Stimulated activated naive CD8-positive, alpha-beta T cell treated with anti-CD3 and anti-CD28 coated beads, Interleukin-15, Interleukin-2, amounts not matched to agents 100 U/mL and 50 U/mL, for 24 hours (primary cell): ENCODE measurements at regions not wholly inside any gene's neighbourhood (a gene's known extent, or its start where the extent isn't known, plus 50 kb on each side); places are given as distances from the start of the nearest gene placed in this dataset.
A peak's percentile ranks its signal among the peaks of the same experiment; 100 is the strongest.

Source experiments
- ATAC-seq: fragments of 150-1000 bp; cut with Tn5 transposase; one replicate; pipeline ENCODE4 v1.10.0; 2021
- DNase-seq: peaks from one replicate; pipeline ENCODE4 v3.0.0; 2021

DNA sequence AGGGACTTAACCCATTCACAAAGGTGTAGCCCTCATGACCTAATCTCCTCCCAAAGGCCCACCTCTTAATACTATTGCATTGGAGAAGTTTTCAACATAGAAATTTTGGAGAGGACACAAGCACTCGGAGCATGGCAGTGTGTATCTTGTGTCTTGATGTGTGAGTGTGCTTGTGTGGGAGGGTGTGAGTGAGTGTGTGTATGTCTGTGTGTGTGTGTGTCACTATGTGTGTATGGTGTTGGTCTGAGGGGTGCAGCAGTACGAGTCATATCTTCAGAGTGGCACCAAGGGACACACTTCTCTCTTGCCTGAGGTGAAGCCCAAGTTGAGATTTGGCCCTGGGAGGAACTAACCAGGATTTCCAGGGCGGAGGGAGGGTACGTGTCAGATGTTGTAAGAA, 73.7 kb downstream of the NAV1 start:
- ATAC-seq (no peak), DNase-seq (no peak)

DNA sequence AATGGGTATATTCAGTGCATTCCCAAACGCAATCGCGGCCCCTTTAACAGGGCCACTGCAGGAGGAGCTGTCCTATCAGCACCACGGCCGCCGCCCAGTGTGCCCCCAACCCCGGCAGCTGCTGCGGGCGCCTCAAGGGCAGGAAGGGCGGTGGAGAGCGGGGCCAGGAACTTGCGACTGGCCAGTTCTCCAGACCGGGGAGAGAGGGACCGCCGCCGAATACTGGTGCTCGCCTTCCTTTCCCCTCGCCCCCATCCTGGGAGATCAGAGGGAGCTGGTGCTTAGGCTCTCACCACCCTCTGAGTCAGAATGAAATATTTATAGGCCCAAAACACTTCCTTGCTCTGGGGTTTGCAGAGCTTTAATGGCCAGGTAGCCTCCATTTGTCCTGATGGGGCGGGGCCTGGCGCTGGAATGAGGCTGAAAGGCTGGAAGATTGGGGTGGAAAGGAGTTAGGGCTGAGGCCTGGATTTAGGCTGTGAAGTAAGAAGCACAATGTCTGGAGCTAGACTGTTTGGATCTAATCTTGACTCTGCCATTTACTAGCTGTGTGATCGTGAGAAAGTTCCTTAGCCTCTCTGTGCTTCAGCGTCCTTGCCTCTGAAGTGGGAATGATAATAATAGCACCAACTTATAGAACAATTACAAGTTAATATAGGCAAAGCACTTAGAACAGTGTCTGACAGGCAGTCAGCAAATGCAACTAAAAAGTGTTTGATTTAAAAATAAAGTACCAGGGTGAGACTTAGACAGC, 75.5 kb downstream of the NAV1 start:
- DNase-seq, result peak; percentile 7
- ATAC-seq, result no peak

DNA sequence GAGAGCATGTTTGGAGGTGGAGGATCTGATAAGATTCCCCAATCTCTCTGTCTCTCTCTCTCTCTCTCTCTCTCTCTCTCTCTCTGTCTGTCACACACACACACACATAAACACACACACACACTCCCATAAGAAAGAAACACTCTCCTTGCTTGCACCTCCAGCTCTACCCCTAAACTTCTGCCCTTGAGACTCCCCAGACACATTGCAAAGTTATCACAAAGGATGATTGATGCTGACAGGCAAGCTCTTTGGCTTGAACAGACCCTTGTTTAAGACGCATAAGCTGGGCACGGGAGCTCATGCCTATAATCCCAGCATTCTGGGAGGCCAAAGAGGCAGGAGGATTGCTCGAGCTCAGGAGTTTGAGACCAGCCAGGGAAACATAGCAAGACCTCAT, 78.2 kb downstream of the NAV1 start:
- ATAC-seq, result no peak
- no peak for DNase-seq

- DNase-seq, result no peak
Observed at GRCh38 chr1:201618389-201618788, 79.5 kb downstream of the NAV1 start.

GRCh38 chr1:201618905-201619304, 80.0 kb downstream of the NAV1 start:
- ATAC-seq (no peak), DNase-seq (no peak)

More at GRCh38 chr1:201618389-201618788, 79.5 kb downstream of the NAV1 start:
- no peak for ATAC-seq

DNA sequence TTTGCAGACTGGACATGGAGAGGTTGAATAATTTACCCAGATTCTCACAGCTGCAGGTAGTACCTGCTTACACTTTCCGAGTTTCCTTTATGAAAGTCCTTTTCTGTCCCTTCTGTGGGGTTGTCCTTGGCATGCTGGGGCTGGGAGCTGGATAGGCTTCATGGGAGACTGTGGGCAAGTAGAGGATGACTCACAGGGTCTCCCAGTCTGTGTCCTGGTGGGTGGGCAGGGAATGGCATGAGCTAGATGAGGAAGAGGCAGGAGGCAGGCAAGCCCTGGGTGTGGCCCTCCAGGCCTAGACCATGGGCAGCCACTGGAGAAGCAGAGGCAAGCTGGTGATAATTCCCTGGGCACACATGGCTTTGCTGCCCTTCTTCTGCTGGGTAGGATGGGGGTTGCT, 80.6 kb downstream of the NAV1 start:
- ATAC-seq, result no peak
- DNase-seq, result no peak

DNA sequence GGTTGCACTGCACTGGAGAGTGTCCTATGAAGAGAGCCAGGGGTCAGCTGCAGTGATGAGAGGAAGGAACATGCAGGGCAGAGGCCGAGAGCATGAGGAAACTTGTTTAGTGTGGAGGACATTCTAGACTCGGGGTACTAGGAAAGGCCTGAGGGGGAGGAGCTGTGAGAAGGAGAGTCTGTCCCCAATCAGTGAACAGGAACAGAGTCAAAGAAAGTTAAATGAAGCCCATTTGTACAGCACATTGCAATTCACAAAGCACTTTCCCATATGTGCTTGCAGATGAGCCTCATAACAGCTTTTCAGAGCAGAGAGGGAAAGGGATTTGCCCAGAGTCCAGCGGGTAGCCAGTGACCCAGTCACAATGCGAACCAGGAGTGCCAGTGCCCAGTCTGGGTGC, 83.4 kb downstream of the NAV1 start:
- ATAC-seq (no peak), DNase-seq (no peak)

GRCh38 chr1:201622824-201623223, 83.9 kb downstream of the NAV1 start:
- DNase-seq (no peak), ATAC-seq (no peak)

DNA sequence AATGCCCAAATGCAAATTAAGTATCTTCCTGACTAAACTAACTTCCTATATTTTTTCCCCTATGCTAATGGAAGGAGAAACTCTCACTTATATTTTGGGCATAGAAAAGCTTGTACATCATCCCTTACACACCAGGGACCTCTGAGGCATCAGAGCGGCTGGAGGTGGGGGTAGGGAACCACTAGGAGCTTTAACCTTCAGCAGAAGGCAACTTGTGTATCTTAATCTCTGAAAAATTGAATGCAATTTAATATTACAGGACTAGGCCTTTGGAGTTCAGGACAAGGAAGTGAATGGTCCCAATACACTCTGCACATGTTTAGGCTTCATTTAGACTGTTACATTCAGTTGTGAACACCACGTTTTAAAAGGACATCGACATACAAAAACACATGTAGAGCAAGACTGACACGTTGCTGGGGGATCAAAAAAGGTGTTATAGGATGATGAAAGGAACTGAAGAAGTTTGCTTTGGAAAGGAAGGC, 85.9 kb downstream of the NAV1 start:
- DNase-seq (no peak), ATAC-seq (no peak)

DNA sequence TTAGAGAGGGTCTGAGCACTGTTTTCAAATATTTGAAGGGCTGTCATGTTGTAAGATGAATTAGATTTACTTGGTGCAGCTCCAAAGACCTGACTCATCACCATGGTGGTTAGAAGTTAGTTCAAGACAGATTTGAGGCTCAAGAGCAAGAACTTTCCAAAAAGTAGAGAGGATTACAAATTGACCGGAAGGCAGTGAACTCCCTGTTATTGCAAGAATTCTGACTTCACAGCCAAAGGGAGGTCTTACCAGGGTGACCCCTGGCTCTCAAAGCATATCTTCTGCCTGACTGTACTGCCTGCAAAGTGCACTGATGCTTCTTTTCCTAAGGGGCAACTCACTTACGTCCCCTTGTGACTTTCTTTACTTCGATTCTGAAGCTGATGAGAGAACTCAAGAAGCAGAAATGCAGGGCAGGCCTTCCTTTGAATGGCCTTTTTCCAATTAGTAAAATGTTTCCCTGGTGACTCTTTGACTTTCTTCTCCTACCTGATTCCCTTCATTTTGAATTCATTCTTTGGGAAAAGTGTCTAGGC, 86.4 kb downstream of the NAV1 start:
- no peak for ATAC-seq
- DNase-seq, result no peak

GRCh38 chr1:201625851-201626251, 86.9 kb downstream of the NAV1 start:
- no peak for DNase-seq
- ATAC-seq, result no peak

GRCh38 chr1:201626629-201627275, 87.8 kb downstream of the NAV1 start:
- no peak for ATAC-seq
- DNase-seq, result no peak

DNA sequence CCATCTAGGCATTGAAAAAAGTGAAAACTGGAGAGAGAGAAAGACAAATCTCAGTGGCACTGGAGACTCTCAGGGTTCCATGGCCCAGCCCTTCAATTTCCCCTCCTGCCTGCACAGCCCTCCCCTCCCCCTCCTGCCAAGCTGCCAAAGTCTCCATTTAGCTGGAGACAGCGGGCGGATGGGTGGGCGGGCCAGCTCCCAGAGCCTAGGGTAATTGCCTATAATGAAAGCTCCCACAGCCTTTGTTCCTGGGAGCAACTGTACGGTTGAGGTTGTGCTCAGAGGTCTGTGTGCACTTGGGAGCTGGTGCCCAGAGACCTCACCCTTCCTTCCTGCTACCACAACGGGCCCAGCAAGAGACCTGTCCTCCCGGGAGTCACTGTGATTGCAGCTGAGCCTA, 89.6 kb downstream of the NAV1 start:
- DNase-seq (no peak), ATAC-seq (no peak)

DNA sequence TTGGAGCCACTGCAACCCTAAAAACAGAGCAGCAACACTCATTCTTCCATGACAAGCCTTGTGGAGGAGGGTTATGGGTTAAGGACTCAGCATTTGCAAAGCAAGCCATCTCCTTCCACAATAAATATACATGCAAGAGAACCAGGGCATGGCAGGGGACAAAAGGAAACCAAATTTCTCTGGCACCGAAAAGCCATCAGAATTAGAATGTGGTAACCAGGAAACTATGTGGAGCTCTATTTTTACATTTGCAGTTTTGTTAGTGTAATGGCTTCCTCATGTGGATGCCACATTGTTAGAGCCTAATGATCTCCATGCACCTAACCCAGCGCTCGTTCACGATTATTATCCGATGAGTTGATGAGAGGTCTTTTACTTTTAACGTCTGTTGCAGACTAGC, 91.7 kb downstream of the NAV1 start:
- DNase-seq (no peak), ATAC-seq (no peak)

- ATAC-seq (no peak), DNase-seq (no peak)
Observed at GRCh38 chr1:201631037-201631436, 92.1 kb downstream of the NAV1 start.

DNA sequence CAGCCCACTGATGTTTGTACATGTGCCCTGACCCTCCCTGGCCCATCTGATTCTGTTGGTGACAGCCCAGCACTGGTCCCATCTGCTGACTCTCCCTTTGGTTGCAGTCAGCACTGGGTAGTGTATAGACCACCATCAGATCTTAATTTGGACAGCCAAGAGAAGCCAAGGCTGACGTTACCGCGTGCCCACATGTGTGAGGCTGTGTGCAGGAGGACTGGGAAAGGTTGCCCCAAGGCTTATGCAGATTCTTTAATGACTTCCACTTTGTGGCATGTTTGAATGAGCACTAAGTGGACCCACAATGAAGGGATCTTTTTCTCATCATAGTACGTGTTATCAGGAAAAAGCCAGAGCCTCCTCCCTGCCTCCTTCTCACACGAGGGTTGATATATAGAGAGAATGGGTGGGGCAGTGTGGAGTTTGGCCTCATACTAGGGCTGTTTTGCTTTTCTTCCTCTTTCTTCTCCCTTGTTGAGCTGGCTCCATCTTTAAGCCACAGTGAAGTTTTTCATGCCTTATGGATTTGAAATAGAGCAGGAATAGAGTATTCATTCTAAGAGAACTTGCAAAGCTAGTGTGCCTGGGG, 93.5 kb downstream of the NAV1 start:
- ATAC-seq (no peak), DNase-seq (no peak)

DNA sequence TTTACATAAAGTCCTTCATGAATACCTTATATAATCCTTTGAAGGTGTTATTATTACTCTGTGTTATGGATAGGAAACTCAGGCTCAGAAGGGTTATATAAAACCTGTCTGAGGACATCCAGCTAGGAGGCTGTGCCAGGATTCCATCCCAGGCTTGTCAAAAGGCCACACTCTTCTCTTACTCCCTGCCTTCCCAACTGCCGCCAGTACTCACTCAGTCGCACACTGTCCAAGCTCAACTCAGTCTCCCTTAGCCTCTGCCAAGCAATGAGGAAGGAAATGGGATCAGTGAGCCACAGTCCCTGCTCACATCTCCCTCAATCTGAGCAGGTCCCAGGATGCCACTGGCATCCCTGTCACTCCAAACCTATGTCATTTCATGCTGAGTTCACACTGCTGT, 94.4 kb downstream of the NAV1 start:
- no peak for DNase-seq
- ATAC-seq, result no peak

- DNase-seq (no peak), ATAC-seq (no peak)
Observed at GRCh38 chr1:201633811-201634210, 94.9 kb downstream of the NAV1 start.

DNA sequence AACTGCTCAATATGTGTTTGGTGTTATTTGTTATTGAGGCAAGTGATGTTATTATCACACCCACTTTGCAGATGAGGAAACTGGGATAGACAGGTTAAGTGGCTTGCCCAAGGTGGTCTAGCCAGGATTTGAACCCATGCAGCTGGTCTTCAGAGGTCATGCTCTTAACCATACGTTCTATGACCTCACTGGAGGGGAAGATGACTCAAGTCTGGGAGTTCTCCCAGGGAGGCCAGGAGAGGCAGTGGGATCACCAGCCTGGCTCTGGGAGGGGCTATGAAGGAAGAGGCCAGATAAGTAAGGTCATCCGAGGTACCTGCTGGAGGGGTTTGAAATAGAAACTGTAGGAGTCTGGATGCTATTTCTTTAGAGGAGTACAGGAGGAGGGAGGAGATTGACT, 95.3 kb downstream of the NAV1 start:
- ATAC-seq, result no peak
- DNase-seq, result no peak

GRCh38 chr1:201636097-201636496, 97.2 kb downstream of the NAV1 start:
- DNase-seq (no peak), ATAC-seq (no peak)

GRCh38 chr1:201636510-201636971, 97.6 kb downstream of the NAV1 start:
- DNase-seq (no peak), ATAC-seq (no peak)

GRCh38 chr1:201637282-201638079, 98.6 kb downstream of the NAV1 start:
- DNase-seq, result no peak
- no peak for ATAC-seq
